ENCODE measurements at regions not wholly inside any gene's neighbourhood (a gene's known extent, or its start where the extent isn't known, plus 50 kb on each side); places are given as distances from the start of the nearest gene placed in this dataset.

GRCh38 chr21:38954588-38955004, 148.9 kb downstream of the ETS2 start:
- TF ChIP-seq, protein P1, sequence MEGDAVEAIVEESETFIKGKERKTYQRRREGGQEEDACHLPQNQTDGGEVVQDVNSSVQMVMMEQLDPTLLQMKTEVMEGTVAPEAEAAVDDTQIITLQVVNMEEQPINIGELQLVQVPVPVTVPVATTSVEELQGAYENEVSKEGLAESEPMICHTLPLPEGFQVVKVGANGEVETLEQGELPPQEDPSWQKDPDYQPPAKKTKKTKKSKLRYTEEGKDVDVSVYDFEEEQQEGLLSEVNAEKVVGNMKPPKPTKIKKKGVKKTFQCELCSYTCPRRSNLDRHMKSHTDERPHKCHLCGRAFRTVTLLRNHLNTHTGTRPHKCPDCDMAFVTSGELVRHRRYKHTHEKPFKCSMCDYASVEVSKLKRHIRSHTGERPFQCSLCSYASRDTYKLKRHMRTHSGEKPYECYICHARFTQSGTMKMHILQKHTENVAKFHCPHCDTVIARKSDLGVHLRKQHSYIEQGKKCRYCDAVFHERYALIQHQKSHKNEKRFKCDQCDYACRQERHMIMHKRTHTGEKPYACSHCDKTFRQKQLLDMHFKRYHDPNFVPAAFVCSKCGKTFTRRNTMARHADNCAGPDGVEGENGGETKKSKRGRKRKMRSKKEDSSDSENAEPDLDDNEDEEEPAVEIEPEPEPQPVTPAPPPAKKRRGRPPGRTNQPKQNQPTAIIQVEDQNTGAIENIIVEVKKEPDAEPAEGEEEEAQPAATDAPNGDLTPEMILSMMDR (IDR thresholded peaks at IDR 0.05): no peak
- TF ChIP-seq POLR2A (IDR thresholded peaks at IDR 0.05): no peak

Measured in lower leg skin (tissue), 3 donors.